Neuronal stem cell (in vitro differentiated cells): ENCODE measurements at regions not wholly inside any gene's neighbourhood (a gene's known extent, or its start where the extent isn't known, plus 50 kb on each side); places are given as distances from the start of the nearest gene placed in this dataset.

ENCODE experiments used
- DNase-seq: peaks from one replicate; pipeline ENCODE4 v3.0.0-alpha.2; 2013; ENCODE audit warnings: low spot score
- H2AFZ ChIP-seq: one replicate; pipeline ENCODE4 v1.6.1; 2013; ENCODE audit warnings: mild to moderate bottlenecking, low read length, inconsistent platforms
- H2AK5ac ChIP-seq: 2 replicates; pipeline ENCODE4 v1.6.1; 2013; ENCODE audit warnings: low read depth, mild to moderate bottlenecking, inconsistent platforms, low read length, moderate library complexity, mixed read lengths
- H2BK120ac ChIP-seq: 2 replicates; pipeline ENCODE4 v1.6.1; 2013; ENCODE audit warnings: low read depth, mild to moderate bottlenecking, inconsistent platforms, low read length, moderate library complexity, mixed read lengths
- H2BK12ac ChIP-seq: one replicate; pipeline ENCODE4 v1.6.1; 2013; ENCODE audit warnings: low read length, inconsistent platforms
- H2BK15ac ChIP-seq: 2 replicates; pipeline ENCODE4 v1.6.1; 2013; ENCODE audit warnings: mild to moderate bottlenecking, low read length, inconsistent platforms, mixed read lengths
- H2BK5ac ChIP-seq: one replicate; pipeline ENCODE4 v1.6.1; 2013; ENCODE audit warnings: inconsistent platforms, mild to moderate bottlenecking, low read length, moderate library complexity
- H3K14ac ChIP-seq: one replicate; pipeline ENCODE4 v1.6.1; 2013; ENCODE audit warnings: low read length, inconsistent platforms
- H3K18ac ChIP-seq: 2 replicates; pipeline ENCODE4 v1.6.1; 2013; ENCODE audit warnings: low read length, inconsistent platforms
- H3K23ac ChIP-seq: 2 replicates; pipeline ENCODE4 v1.6.1; 2013; ENCODE audit warnings: low read depth, mild to moderate bottlenecking, mixed read lengths, low read length, inconsistent platforms; ENCODE audit not compliant: poor library complexity
- H3K27ac ChIP-seq: replicated peaks from 3 replicates; pipeline ENCODE4 v1.5.1; 2013; ENCODE audit warnings: low read length, inconsistent platforms
- H3K27me3 ChIP-seq, 3 experiments: 2 replicates each; pipeline ENCODE4 v1.6.1; 2013; ENCODE audit warnings: low read length in 3 of 3, mild to moderate bottlenecking in 2 of 3, inconsistent platforms in 1 of 3, low read depth in 1 of 3, mixed read lengths in 1 of 3, moderate library complexity in 1 of 3; ENCODE audit not compliant: control insufficient read depth in 3 of 3, insufficient read depth in 3 of 3
- H3K36me3 ChIP-seq, 2 donors: replicated peaks in 1 of 2; 2 replicates each; pipeline ENCODE4 v1.6.1; 2013; ENCODE audit warnings: low read length in 2 of 2; ENCODE audit not compliant: control insufficient read depth in 2 of 2, insufficient read depth in 2 of 2
- H3K4ac ChIP-seq: 2 replicates; pipeline ENCODE4 v1.6.1; 2013; ENCODE audit warnings: inconsistent platforms, mild to moderate bottlenecking, low read length, moderate library complexity
- H3K4me1 ChIP-seq, 2 donors: 1 replicate in 1 of 2; 2 replicates in 1 of 2; pipeline ENCODE4 v1.6.1; 2013; ENCODE audit warnings: low read length in 2 of 2, low read depth in 1 of 2; ENCODE audit not compliant: control insufficient read depth in 2 of 2, insufficient read depth in 1 of 2
- H3K4me2 ChIP-seq: one replicate; pipeline ENCODE4 v1.6.1; 2013; ENCODE audit warnings: mild to moderate bottlenecking, low read length, inconsistent platforms; ENCODE audit not compliant: insufficient read depth, poor library complexity, severe bottlenecking
- H3K4me3 ChIP-seq, 2 donors: 2 replicates each; pipeline ENCODE4 v1.5.1; 2013; ENCODE audit warnings: low read length in 2 of 2, mild to moderate bottlenecking in 2 of 2, inconsistent platforms in 1 of 2, moderate library complexity in 1 of 2
- H3K79me1 ChIP-seq: one replicate; pipeline ENCODE4 v1.6.1; 2013; ENCODE audit warnings: low read depth, mild to moderate bottlenecking, inconsistent platforms, low read length, moderate library complexity
- H3K9ac ChIP-seq: one replicate; pipeline ENCODE4 v1.6.1; 2013; ENCODE audit warnings: mild to moderate bottlenecking, low read depth, low read length, inconsistent platforms; ENCODE audit not compliant: poor library complexity
- H3K9me3 ChIP-seq, 2 donors: replicated peaks in 1 of 2; 2 replicates each; pipeline versions ENCODE3 to v1.6.1; 2013; ENCODE audit warnings: low read length in 2 of 2, mild to moderate bottlenecking in 2 of 2, inconsistent platforms in 1 of 2, low read depth in 1 of 2, mixed read lengths in 1 of 2, moderate library complexity in 1 of 2; ENCODE audit not compliant: control insufficient read depth in 2 of 2, insufficient read depth in 1 of 2
- H4K8ac ChIP-seq: one replicate; pipeline ENCODE4 v1.6.1; 2013; ENCODE audit warnings: low read depth, mild to moderate bottlenecking, inconsistent platforms, low read length, moderate library complexity
- H4K91ac ChIP-seq: one replicate; pipeline ENCODE4 v1.6.1; 2013; ENCODE audit warnings: low read length, low read depth, mild to moderate bottlenecking, inconsistent platforms; ENCODE audit not compliant: poor library complexity
- WGBS, 2 donors: extraction: QIAGEN DNeasy Blood & Tissue Kit; methylation state at CpG; one replicate each; pipeline ENCODE4 v1.1.7; 2013; ENCODE audit warnings: missing lambda C conversion rate in 2 of 2, mixed read lengths in 1 of 2; ENCODE audit not compliant: insufficient read length in 2 of 2, insufficient replicate concordance in 1 of 2; ENCODE audit errors: extremely low coverage in 2 of 2; 5-methylcytosine and 5-hydroxymethylcytosine counted together

- Histone ChIP-seq H3K4me2 (no peak overlapping the region), H3K4me3 (no peak overlapping the region), H3K36me3 (no peaks in the 10 kb centered on the region), H4K8ac (no peak overlapping the region), H2BK120ac (no peak overlapping the region), H3K23ac (no peak overlapping the region), H2BK15ac (no peak overlapping the region), H3K14ac (no peak overlapping the region), H3K4me1 (no peaks in the 10 kb centered on the region), H3K9ac (no peak overlapping the region), H3K79me1 (no peaks in the 10 kb centered on the region), H2BK12ac (no peak overlapping the region), H3K27ac (no peak overlapping the region), H2BK5ac (no peak overlapping the region), H4K91ac (no peak overlapping the region), H3K4ac (no peak overlapping the region), H2AFZ (no peak overlapping the region), H3K27me3 (peaks cover 0 to 7% (median 0%) of the 10 kb centered on the region in 3 experiments), H3K9me3 (no peaks in the 10 kb centered on the region), H3K18ac (no peak overlapping the region), H2AK5ac (no peak overlapping the region)
- WGBS, 2 donors, result no CpG with 5 or more reads among the region's 5 CpGs
- DNase-seq, result no peak
Measured at GRCh38 chr18:8489761-8490160, 119.5 kb upstream of the RAB12 start.

- H4K8ac ChIP-seq, result no peak overlapping the region
- H3K9ac ChIP-seq, result no peak overlapping the region
- H2BK15ac ChIP-seq, result no peak overlapping the region
- no peak overlapping the region for H3K18ac ChIP-seq
- no peak overlapping the region for H3K23ac ChIP-seq
- H3K4me2 ChIP-seq, result no peak overlapping the region
- no peak overlapping the region for H3K4me3 ChIP-seq
- no peak overlapping the region for H2AFZ ChIP-seq
- H4K91ac ChIP-seq, result no peak overlapping the region
- H3K14ac ChIP-seq, result no peak overlapping the region
- no peak overlapping the region for H2BK12ac ChIP-seq
- H2BK5ac ChIP-seq, result no peak overlapping the region
- peaks cover 0 to 3% (median 0%) of the 10 kb centered on the region in 3 experiments for H3K27me3 ChIP-seq
- no peaks in the 10 kb centered on the region for H3K36me3 ChIP-seq
- WGBS, 2 donors, result no CpG with 5 or more reads among the region's 4 CpGs
- DNase-seq, result no peak
- H3K79me1 ChIP-seq, result no peaks in the 10 kb centered on the region
- H3K27ac ChIP-seq, result no peak overlapping the region
- no peak overlapping the region for H3K4ac ChIP-seq
- no peak overlapping the region for H2AK5ac ChIP-seq
- H3K4me1 ChIP-seq, result no peaks in the 10 kb centered on the region
- H3K9me3 ChIP-seq, result no peaks in the 10 kb centered on the region
- H2BK120ac ChIP-seq, result no peak overlapping the region
Measured at GRCh38 chr18:8491516-8491915, 117.7 kb upstream of the RAB12 start.

- no CpG with 5 or more reads among the region's 4 CpGs for WGBS, 2 donors
- H2BK5ac ChIP-seq, result no peak overlapping the region
- H3K4me3 ChIP-seq, result no peak overlapping the region
- H3K9ac ChIP-seq, result no peak overlapping the region
- H3K4ac ChIP-seq, result no peak overlapping the region
- H3K79me1 ChIP-seq, result no peaks in the 10 kb centered on the region
- no peak overlapping the region for H2BK120ac ChIP-seq
- H3K14ac ChIP-seq, result no peak overlapping the region
- peaks cover 0 to 3% (median 0%) of the 10 kb centered on the region in 3 experiments for H3K27me3 ChIP-seq
- no peak overlapping the region for H2BK12ac ChIP-seq
- H2AFZ ChIP-seq, result no peak overlapping the region
- H3K4me1 ChIP-seq, result no peaks in the 10 kb centered on the region
- no peak overlapping the region for H3K23ac ChIP-seq
- no peaks in the 10 kb centered on the region for H3K36me3 ChIP-seq
- no peak overlapping the region for H3K4me2 ChIP-seq
- no peak overlapping the region for H3K18ac ChIP-seq
- no peak overlapping the region for H2BK15ac ChIP-seq
- no peak for DNase-seq
- H3K9me3 ChIP-seq, result no peaks in the 10 kb centered on the region
- no peak overlapping the region for H3K27ac ChIP-seq
- H4K8ac ChIP-seq, result no peak overlapping the region
- H4K91ac ChIP-seq, result no peak overlapping the region
- H2AK5ac ChIP-seq, result no peak overlapping the region
Measured at GRCh38 chr18:8493141-8493540, 116.1 kb upstream of the RAB12 start.

GRCh38 chr18:8496186-8496585, 113.1 kb upstream of the RAB12 start:
- Histone ChIP-seq H3K27ac (no peak overlapping the region), H2BK15ac (no peak overlapping the region), H3K14ac (no peak overlapping the region), H3K9ac (no peak overlapping the region), H2AK5ac (no peak overlapping the region), H3K4ac (no peak overlapping the region), H3K27me3 (no peaks in the 10 kb centered on the region), H3K18ac (peak overlapping the region; percentile 74), H3K23ac (peak overlapping the region; percentile 86), H4K91ac (no peak overlapping the region), H2AFZ (no peak overlapping the region), H2BK5ac (no peak overlapping the region), H3K4me2 (no peak overlapping the region), H3K9me3 (no peaks in the 10 kb centered on the region), H2BK12ac (no peak overlapping the region), H2BK120ac (no peak overlapping the region), H3K4me3 (peak overlapping the region in 1 of 2 donors; percentile 34), H4K8ac (no peak overlapping the region), H3K79me1 (no peaks in the 10 kb centered on the region), H3K36me3 (no peaks in the 10 kb centered on the region), H3K4me1 (no peaks in the 10 kb centered on the region)
- no peak for DNase-seq
- WGBS, 2 donors, result no CpG with 5 or more reads among the region's 9 CpGs
